Prostate gland (tissue), 2 donors: ENCODE measurements at regions not wholly inside any gene's neighbourhood (a gene's known extent, or its start where the extent isn't known, plus 50 kb on each side); places are given as distances from the start of the nearest gene placed in this dataset.

Source experiments
- DNase-seq: peaks from one replicate; pipeline ENCODE4 v3.0.0-alpha.2; 2019; ENCODE audit warnings: low spot score
- H3K27ac ChIP-seq, 2 donors: fragments of 200-600 bp; sonication (generic); 2 replicates each; pipeline ENCODE4 v1.5.1; 2017 to 2019
- H3K27me3 ChIP-seq: fragments of 200-600 bp; sonication (generic); replicated peaks from 2 replicates; pipeline ENCODE4 v1.5.1; 2019; ENCODE audit not compliant: insufficient read depth
- H3K36me3 ChIP-seq, 2 donors: fragments of 200-600 bp; sonication (generic); 1 replicate in 1 of 2; 2 replicates in 1 of 2; pipeline versions ENCODE4 v1.5.1 to v1.8.1; 2017 to 2019
- H3K4me1 ChIP-seq: fragments of 200-600 bp; sonication (generic); replicated peaks from 2 replicates; pipeline ENCODE4 v1.5.1; 2019
- H3K4me3 ChIP-seq, 2 donors: fragments of 200-600 bp; sonication (generic); 2 replicates each; pipeline ENCODE4 v1.5.1; 2017 to 2019
- H3K9me3 ChIP-seq: fragments of 200-600 bp; sonication (generic); 2 replicates; pipeline ENCODE4 v1.5.1; 2017
- POLR2A ChIP-seq: fragments of 450-650 bp; IDR thresholded peaks from one replicate; pipeline ENCODE4 v1.6.1; 2016; ENCODE audit warnings: antibody characterized with exemption, mild to moderate bottlenecking
- POLR2AphosphoS5 ChIP-seq: sonication (generic); formaldehyde crosslinking; IDR thresholded peaks from one replicate; pipeline ENCODE4 v1.6.1; 2017; ENCODE audit warnings: antibody characterized with exemption
- WGBS: methylation state at CpG from one replicate; pipeline ENCODE4 v1.1.5; 2018; 5-methylcytosine and 5-hydroxymethylcytosine counted together
- intact Hi-C: fragments of 100-400 bp; cut with DNase I; formaldehyde crosslinking; loops from one replicate; pipeline ENCODE4 v1.14.2; 2022
- TF ChIP-seq, protein P1 (sequence below), 4 experiments: fragments of 200-600 bp in 2 of 4; fragments of 450-650 bp in 2 of 4; sonication (generic) in 2 of 4; IDR thresholded peaks; 1 replicate in 3 of 4; 2 replicates in 1 of 4; pipeline ENCODE4 v1.5.1; 2016 to 2019; ENCODE audit warnings: antibody characterized with exemption in 4 of 4, mild to moderate bottlenecking in 2 of 4, moderate library complexity in 2 of 4

DNA sequence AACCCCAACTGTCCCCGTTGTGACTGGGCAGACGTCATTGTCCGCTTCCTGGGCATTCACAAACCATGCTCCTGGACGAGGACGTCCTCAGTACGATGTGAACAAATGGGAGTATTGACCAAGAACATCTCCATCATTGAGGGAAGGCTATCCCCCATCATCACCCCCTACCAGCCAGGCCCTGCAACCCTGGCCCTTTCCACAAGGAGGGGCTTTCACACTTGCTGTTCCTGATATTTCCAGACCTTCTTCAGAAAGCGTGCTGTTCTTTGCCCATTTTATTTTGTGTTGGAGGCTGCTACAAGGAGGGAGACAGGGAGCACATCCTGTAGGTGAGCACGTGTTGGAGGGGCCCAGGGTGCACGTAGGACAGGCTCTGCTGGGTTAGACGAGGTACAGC, 277.0 kb upstream of the LRRC3B start:
- Histone ChIP-seq H3K27ac (no peak overlapping the region), H3K36me3 (no peaks in the 10 kb centered on the region), H3K9me3 (no peaks in the 10 kb centered on the region), H3K4me1 (no peaks in the 10 kb centered on the region), H3K27me3 (no peaks in the 10 kb centered on the region), H3K4me3 (no peak overlapping the region)
- TF ChIP-seq POLR2AphosphoS5 = no peak
- no peak for TF ChIP-seq POLR2A
- TF ChIP-seq, protein P1, sequence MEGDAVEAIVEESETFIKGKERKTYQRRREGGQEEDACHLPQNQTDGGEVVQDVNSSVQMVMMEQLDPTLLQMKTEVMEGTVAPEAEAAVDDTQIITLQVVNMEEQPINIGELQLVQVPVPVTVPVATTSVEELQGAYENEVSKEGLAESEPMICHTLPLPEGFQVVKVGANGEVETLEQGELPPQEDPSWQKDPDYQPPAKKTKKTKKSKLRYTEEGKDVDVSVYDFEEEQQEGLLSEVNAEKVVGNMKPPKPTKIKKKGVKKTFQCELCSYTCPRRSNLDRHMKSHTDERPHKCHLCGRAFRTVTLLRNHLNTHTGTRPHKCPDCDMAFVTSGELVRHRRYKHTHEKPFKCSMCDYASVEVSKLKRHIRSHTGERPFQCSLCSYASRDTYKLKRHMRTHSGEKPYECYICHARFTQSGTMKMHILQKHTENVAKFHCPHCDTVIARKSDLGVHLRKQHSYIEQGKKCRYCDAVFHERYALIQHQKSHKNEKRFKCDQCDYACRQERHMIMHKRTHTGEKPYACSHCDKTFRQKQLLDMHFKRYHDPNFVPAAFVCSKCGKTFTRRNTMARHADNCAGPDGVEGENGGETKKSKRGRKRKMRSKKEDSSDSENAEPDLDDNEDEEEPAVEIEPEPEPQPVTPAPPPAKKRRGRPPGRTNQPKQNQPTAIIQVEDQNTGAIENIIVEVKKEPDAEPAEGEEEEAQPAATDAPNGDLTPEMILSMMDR (IDR thresholded peaks at IDR 0.05) = no peak
- no peak for DNase-seq
- 87% methylated on average over 10 of the region's 10 CpGs for WGBS
- intact Hi-C loops = no loop called here

DNA sequence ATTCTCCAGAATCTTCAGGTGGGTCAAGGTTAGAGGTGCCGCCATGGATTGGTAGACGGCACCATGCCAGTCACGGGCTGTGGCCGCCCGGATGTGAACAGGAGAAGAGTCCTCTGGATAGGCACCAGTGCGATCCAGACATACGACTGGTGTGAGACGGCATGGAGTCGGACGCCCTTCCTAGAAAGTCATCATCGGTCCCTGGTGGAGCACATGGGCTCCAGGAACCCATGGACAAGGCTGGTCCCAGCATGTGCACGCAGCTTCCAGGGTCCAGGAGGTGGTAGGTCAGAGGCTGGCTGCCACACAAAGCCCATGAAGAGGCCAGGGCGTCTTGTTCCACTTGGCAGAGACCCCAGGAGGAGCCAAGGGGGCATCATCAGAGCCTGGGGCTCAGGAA, 276.1 kb upstream of the LRRC3B start:
- TF ChIP-seq POLR2AphosphoS5 (no peak), POLR2A (no peak)
- TF ChIP-seq, protein P1 (IDR thresholded peaks at IDR 0.05) = no peak
- H3K36me3 ChIP-seq = no peaks in the 10 kb centered on the region
- no peaks in the 10 kb centered on the region for H3K4me1 ChIP-seq
- no peak overlapping the region for H3K4me3 ChIP-seq
- intact Hi-C loops = no loop called here
- no peak overlapping the region for H3K27ac ChIP-seq
- no peaks in the 10 kb centered on the region for H3K9me3 ChIP-seq
- no peaks in the 10 kb centered on the region for H3K27me3 ChIP-seq
- WGBS = 99% methylated on average over 7 of the region's 13 CpGs
- DNase-seq = no peak

DNA sequence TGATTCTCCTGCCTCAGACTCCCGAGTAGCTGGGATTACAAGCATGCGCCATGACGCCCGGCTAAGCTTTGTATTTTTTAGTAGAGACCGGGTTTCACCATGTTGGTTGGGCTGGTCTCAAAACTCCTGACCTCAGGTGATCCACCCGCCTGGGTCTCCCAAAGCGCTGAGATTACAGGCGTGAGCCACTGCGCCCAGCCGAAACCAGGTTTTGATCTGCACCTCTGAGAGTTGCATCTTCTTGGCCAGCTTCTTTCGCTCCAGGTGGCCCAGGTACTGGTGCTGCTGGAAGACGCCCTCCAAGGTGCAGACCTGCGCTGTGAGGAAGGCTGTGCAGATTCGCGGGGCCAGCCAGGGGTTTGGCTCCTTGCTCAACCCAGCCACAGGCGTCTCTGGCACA, 275.4 kb upstream of the LRRC3B start:
- no peaks in the 10 kb centered on the region for H3K4me1 ChIP-seq
- TF ChIP-seq, protein P1 (IDR thresholded peaks at IDR 0.05) = no peak
- TF ChIP-seq POLR2A = no peak
- TF ChIP-seq POLR2AphosphoS5 = no peak
- H3K9me3 ChIP-seq = no peaks in the 10 kb centered on the region
- no peak for DNase-seq
- H3K27me3 ChIP-seq = no peaks in the 10 kb centered on the region
- no peaks in the 10 kb centered on the region for H3K36me3 ChIP-seq
- intact Hi-C loops = no loop called here
- H3K27ac ChIP-seq = no peak overlapping the region
- WGBS = 96% methylated on average over 16 of the region's 16 CpGs
- H3K4me3 ChIP-seq = no peak overlapping the region

DNA sequence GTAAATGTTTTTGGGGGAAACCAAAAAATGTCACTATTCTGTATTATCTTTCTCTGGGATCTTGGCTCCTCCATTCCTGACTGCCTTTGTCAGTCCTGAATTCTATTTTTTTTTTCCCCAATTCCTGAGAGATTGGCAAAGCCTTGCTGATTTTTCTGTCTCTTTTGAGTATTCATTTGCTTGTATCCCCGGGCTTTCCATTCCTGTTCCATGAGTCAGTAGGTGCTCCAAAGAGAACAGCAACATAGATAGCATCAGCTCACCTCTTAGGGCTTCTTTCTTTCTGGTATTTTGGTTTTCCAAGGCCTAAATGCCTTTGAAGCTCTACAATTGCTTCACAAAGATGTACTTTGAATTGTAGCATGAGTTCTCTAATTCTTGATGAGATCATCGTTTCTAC, 271.7 kb upstream of the LRRC3B start:
- H3K27me3 ChIP-seq = no peaks in the 10 kb centered on the region
- no peaks in the 10 kb centered on the region for H3K4me1 ChIP-seq
- TF ChIP-seq, protein P1 (IDR thresholded peaks at IDR 0.05) = no peak
- TF ChIP-seq POLR2A (no peak), POLR2AphosphoS5 (no peak)
- no peak for DNase-seq
- H3K4me3 ChIP-seq = no peak overlapping the region
- H3K27ac ChIP-seq = no peak overlapping the region
- intact Hi-C loops = no loop called here
- no peaks in the 10 kb centered on the region for H3K36me3 ChIP-seq
- WGBS = 69% methylated on average over 2 of the region's 2 CpGs
- H3K9me3 ChIP-seq = no peaks in the 10 kb centered on the region

DNA sequence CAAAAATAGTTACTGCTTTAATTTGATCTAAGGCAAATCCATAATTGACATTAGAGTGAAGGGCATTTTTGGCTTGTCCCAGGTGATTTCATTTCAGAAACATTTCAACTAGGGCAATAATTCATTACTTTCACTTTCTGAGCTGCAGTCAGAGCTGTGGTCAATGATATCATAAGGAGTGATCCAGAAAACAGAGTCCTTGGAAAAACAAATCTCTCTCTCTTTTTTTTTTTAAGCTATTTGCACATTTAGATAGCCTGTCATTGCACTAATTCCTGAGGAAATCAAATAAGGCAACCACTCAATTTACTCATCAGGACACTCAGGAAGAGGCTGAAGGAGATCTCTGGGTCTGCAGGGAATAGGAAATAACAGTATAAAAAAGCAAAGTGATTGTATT, 269.5 kb upstream of the LRRC3B start:
- H3K36me3 ChIP-seq = no peaks in the 10 kb centered on the region
- TF ChIP-seq, protein P1 (IDR thresholded peaks at IDR 0.05) = no peak
- no peak for TF ChIP-seq POLR2AphosphoS5
- no peak for TF ChIP-seq POLR2A
- H3K27me3 ChIP-seq = no peaks in the 10 kb centered on the region

More for the DNA sequence above, 269.5 kb upstream of the LRRC3B start:
- Histone ChIP-seq H3K27ac (no peak overlapping the region), H3K4me1 (no peaks in the 10 kb centered on the region), H3K4me3 (no peak overlapping the region), H3K9me3 (no peaks in the 10 kb centered on the region)
- intact Hi-C loops = no loop called here
- DNase-seq = no peak
